ENCODE measurements at regions not wholly inside any gene's neighbourhood (a gene's known extent, or its start where the extent isn't known, plus 50 kb on each side); places are given as distances from the start of the nearest gene placed in this dataset.

- Histone ChIP-seq H3K27ac (no peak overlapping the region), H3K9me3 (no peaks in the 10 kb centered on the region), H3K36me3 (replicated peaks in 1 of 2; ENCODE audit: insufficient read depth in 1 of 2, low read depth in 2 of 2) (no peaks in the 10 kb centered on the region), H3K4me1 (no peaks in the 10 kb centered on the region), H3K4me3 (no peak overlapping the region), H3K27me3 (no peaks in the 10 kb centered on the region)
- intact Hi-C loops (cut with DNase I): no loop called here
- 26 to 53% methylated on average over 5 to 6 of the region's 6 CpGs for WGBS, 2 donors
- TF ChIP-seq CTCF (IDR thresholded peaks at IDR 0.05) (no peak), POLR2A (IDR thresholded peaks at IDR 0.05) (no peak)
- ATAC-seq: no peak
- DNase-seq: peak in 1 of 4 donors; percentile 1
Measured at GRCh38 chrX:9267415-9267814, 197.4 kb upstream of the TBL1X start.

GRCh38 chrX:9269134-9269533, 195.7 kb upstream of the TBL1X start:
- H3K27ac ChIP-seq: no peak overlapping the region
- no peaks in the 10 kb centered on the region for H3K27me3 ChIP-seq
- intact Hi-C loops (cut with DNase I): no loop called here
- no peak for TF ChIP-seq POLR2A (IDR thresholded peaks at IDR 0.05)
- TF ChIP-seq CTCF (IDR thresholded peaks at IDR 0.05): no peak
- H3K9me3 ChIP-seq: no peaks in the 10 kb centered on the region
- no peaks in the 10 kb centered on the region for H3K36me3 ChIP-seq (replicated peaks in 1 of 2; ENCODE audit: insufficient read depth in 1 of 2, low read depth in 2 of 2)
- no peak overlapping the region for H3K4me3 ChIP-seq
- no peaks in the 10 kb centered on the region for H3K4me1 ChIP-seq
- ATAC-seq (no peak), DNase-seq (no peak)
- WGBS, 2 donors: 94 to 96% methylated on average over 4 of the region's 4 CpGs

GRCh38 chrX:9271789-9272525, 192.9 kb upstream of the TBL1X start:
- TF ChIP-seq CTCF (IDR thresholded peaks at IDR 0.05) (no peak), POLR2A (IDR thresholded peaks at IDR 0.05) (no peak)
- WGBS, 2 donors: 81 to 82% methylated on average over 13 of the region's 13 CpGs
- ATAC-seq (no peak), DNase-seq (no peak)
- Histone ChIP-seq H3K4me1 (no peaks in the 10 kb centered on the region), H3K36me3 (replicated peaks in 1 of 2; ENCODE audit: insufficient read depth in 1 of 2, low read depth in 2 of 2) (no peaks in the 10 kb centered on the region), H3K9me3 (no peaks in the 10 kb centered on the region), H3K27me3 (no peaks in the 10 kb centered on the region), H3K27ac (no peak overlapping the region), H3K4me3 (no peak overlapping the region)
- intact Hi-C loops (cut with DNase I): no loop called here

GRCh38 chrX:9273744-9274143, 191.1 kb upstream of the TBL1X start:
- no peaks in the 10 kb centered on the region for H3K36me3 ChIP-seq (replicated peaks in 1 of 2; ENCODE audit: insufficient read depth in 1 of 2, low read depth in 2 of 2)
- TF ChIP-seq CTCF (IDR thresholded peaks at IDR 0.05) (no peak), POLR2A (IDR thresholded peaks at IDR 0.05) (no peak)
- DNase-seq (no peak), ATAC-seq (no peak)
- H3K4me1 ChIP-seq: no peaks in the 10 kb centered on the region
- 100% methylated on average over 1 of the region's 1 CpG; no CpG with 5 or more reads in 1 of the 2 donors for WGBS, 2 donors
- no peak overlapping the region for H3K4me3 ChIP-seq
- H3K27me3 ChIP-seq: no peaks in the 10 kb centered on the region
- intact Hi-C loops (cut with DNase I): no loop called here
- no peaks in the 10 kb centered on the region for H3K9me3 ChIP-seq
- no peak overlapping the region for H3K27ac ChIP-seq

Measured in body of pancreas (tissue), 4 donors.